ENCODE measurements at regions not wholly inside any gene's neighbourhood (a gene's known extent, or its start where the extent isn't known, plus 50 kb on each side); places are given as distances from the start of the nearest gene placed in this dataset.

DNA sequence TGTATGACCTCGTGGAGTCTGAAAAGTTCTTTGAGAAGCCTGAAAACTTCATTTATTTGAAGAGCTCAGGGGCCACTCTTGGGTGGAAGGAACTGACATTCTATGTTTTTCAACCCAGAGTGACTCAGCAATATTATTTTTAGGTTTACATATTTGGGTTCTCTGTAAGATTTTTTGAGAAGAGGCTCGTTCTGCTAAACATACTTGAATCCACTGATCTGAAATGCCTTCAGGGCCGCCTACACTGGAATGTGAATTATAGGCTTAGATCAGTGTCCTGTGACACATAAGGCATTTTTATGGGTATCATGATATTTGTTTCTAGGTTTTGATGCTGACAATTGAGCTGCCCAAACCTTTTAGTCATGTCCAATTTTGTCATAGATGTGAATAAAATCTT, 86.2 kb downstream of the PSAT1 start:
- Histone ChIP-seq H3K4me3 (no peak overlapping the region), H3K36me3 (no peaks in the 10 kb centered on the region), H3K4me1 (no peaks in the 10 kb centered on the region), H3K9me3 (no peaks in the 10 kb centered on the region), H3K27ac (no peak overlapping the region), H3K27me3 (no peaks in the 10 kb centered on the region)
- TF ChIP-seq POLR2AphosphoS5 (IDR thresholded peaks at IDR 0.05) (no peak), POLR2A (IDR thresholded peaks at IDR 0.05) (no peak), EP300 (IDR thresholded peaks at IDR 0.05; ENCODE audit: low read depth) (no peak)
- TF ChIP-seq, protein P1, sequence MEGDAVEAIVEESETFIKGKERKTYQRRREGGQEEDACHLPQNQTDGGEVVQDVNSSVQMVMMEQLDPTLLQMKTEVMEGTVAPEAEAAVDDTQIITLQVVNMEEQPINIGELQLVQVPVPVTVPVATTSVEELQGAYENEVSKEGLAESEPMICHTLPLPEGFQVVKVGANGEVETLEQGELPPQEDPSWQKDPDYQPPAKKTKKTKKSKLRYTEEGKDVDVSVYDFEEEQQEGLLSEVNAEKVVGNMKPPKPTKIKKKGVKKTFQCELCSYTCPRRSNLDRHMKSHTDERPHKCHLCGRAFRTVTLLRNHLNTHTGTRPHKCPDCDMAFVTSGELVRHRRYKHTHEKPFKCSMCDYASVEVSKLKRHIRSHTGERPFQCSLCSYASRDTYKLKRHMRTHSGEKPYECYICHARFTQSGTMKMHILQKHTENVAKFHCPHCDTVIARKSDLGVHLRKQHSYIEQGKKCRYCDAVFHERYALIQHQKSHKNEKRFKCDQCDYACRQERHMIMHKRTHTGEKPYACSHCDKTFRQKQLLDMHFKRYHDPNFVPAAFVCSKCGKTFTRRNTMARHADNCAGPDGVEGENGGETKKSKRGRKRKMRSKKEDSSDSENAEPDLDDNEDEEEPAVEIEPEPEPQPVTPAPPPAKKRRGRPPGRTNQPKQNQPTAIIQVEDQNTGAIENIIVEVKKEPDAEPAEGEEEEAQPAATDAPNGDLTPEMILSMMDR (IDR thresholded peaks at IDR 0.05): no peak
- WGBS, 2 donors (ENCODE audit: low coverage in 1 of 2): 35 to 45% methylated on average over 2 to 3 of the region's 3 CpGs
- in situ Hi-C loops (cut with MboI; ENCODE audit: low pct_ligation_motif_present in 1 of 4, low pct_unique_long_range_greater_than_20kb in 1 of 4, low sequenced_read_pairs in 3 of 4): no loop called here
- intact Hi-C loops (cut with DNase I; ENCODE audit: low total_unique reads): no loop called here
- no peak for DNase-seq

DNA sequence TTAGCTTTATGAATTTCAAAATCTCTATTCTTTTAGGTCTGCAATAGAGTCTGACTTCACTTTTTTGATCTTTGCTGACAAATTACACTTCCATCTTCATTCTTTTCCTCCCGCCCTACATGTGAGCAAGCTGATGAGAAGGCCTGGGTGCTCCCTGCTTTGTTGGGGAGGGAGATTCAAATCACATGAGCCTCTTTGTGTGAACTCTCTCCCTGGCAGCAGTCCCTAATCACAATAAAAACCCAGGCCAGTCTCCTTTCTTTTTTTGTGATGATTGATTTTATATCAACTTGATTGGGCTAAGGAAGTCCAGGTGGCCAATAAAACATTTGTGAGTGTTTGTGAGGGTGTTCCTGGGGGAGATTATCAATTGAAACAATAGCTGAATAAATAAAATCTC, 89.4 kb downstream of the PSAT1 start:
- no peaks in the 10 kb centered on the region for H3K27me3 ChIP-seq

DNA sequence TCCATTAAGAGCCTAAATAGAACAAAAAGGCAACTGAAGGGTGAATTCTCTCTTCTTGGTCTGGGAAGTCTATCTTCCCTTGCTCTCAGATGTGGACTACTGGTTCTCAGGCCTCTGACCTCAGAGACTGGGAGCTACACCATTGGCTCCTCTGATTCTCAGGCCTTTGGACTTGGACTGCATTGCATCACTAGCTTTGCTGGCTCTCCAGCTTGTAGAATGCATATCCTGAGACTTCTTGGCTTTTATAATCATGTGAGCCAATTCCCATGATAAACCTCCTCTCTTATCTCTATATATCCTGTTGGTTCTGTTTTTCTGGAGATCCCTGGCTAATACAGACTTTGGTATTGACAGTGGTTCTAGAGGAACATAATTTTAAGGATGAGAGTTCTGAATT, 89.8 kb downstream of the PSAT1 start:
- H3K4me1 ChIP-seq: no peaks in the 10 kb centered on the region
- intact Hi-C loops (cut with DNase I; ENCODE audit: low total_unique reads) (no loop called here), in situ Hi-C loops (cut with MboI; ENCODE audit: low pct_ligation_motif_present in 1 of 4, low pct_unique_long_range_greater_than_20kb in 1 of 4, low sequenced_read_pairs in 3 of 4) (no loop called here)
- H3K27me3 ChIP-seq: no peaks in the 10 kb centered on the region
- no peak overlapping the region for H3K27ac ChIP-seq
- no peaks in the 10 kb centered on the region for H3K9me3 ChIP-seq
- TF ChIP-seq, protein P1 (IDR thresholded peaks at IDR 0.05): no peak
- TF ChIP-seq POLR2A (IDR thresholded peaks at IDR 0.05) (no peak), POLR2AphosphoS5 (IDR thresholded peaks at IDR 0.05) (no peak), EP300 (IDR thresholded peaks at IDR 0.05; ENCODE audit: low read depth) (no peak)
- H3K36me3 ChIP-seq: no peaks in the 10 kb centered on the region
- no peak overlapping the region for H3K4me3 ChIP-seq
- no peak for DNase-seq

More for the DNA sequence above, 89.4 kb downstream of the PSAT1 start:
- Histone ChIP-seq H3K4me1 (no peaks in the 10 kb centered on the region), H3K27ac (no peak overlapping the region), H3K36me3 (no peaks in the 10 kb centered on the region), H3K9me3 (no peaks in the 10 kb centered on the region), H3K4me3 (no peak overlapping the region)
- intact Hi-C loops (cut with DNase I; ENCODE audit: low total_unique reads) (no loop called here), in situ Hi-C loops (cut with MboI; ENCODE audit: low pct_ligation_motif_present in 1 of 4, low pct_unique_long_range_greater_than_20kb in 1 of 4, low sequenced_read_pairs in 3 of 4) (no loop called here)
- 89 to 90% methylated on average over 1 of the region's 1 CpG for WGBS, 2 donors (ENCODE audit: low coverage in 1 of 2)
- no peak for DNase-seq
- no peak for TF ChIP-seq POLR2A (IDR thresholded peaks at IDR 0.05)
- TF ChIP-seq, protein P1 (IDR thresholded peaks at IDR 0.05): no peak
- TF ChIP-seq POLR2AphosphoS5 (IDR thresholded peaks at IDR 0.05): no peak
- no peak for TF ChIP-seq EP300 (IDR thresholded peaks at IDR 0.05; ENCODE audit: low read depth)

DNA sequence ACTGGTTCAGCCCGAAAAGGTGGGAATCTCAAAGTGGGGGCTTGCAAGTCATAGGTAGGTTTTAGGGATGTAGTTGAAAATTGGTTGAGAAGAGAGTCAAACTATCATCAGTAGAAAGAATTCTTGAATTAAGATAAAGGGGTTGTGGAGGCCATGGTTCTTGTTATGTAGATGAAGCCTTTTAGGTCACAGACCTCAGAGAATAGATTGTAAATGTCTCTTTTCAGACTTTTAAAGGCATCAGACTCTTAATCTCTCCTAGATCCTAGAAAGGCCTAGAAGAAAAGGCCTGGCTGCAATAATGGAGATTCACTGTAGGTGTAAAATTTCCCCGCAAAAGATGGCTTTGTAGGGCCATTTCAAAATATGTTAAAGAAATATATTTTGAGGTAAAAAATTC, 96.4 kb downstream of the PSAT1 start:
- H3K4me3 ChIP-seq: no peak overlapping the region
- H3K4me1 ChIP-seq: no peaks in the 10 kb centered on the region
- TF ChIP-seq, protein P1 (IDR thresholded peaks at IDR 0.05): no peak
- TF ChIP-seq POLR2A (IDR thresholded peaks at IDR 0.05) (no peak), POLR2AphosphoS5 (IDR thresholded peaks at IDR 0.05) (no peak), EP300 (IDR thresholded peaks at IDR 0.05; ENCODE audit: low read depth) (no peak)
- WGBS, 2 donors (ENCODE audit: low coverage in 1 of 2): 75 to 100% methylated on average over 2 of the region's 2 CpGs
- no peaks in the 10 kb centered on the region for H3K36me3 ChIP-seq
- H3K27me3 ChIP-seq: no peaks in the 10 kb centered on the region
- H3K9me3 ChIP-seq: peaks cover 7% of the 10 kb centered on the region in 2 donors
- intact Hi-C loops (cut with DNase I; ENCODE audit: low total_unique reads) (no loop called here), in situ Hi-C loops (cut with MboI; ENCODE audit: low pct_ligation_motif_present in 1 of 4, low pct_unique_long_range_greater_than_20kb in 1 of 4, low sequenced_read_pairs in 3 of 4) (no loop called here)
- H3K27ac ChIP-seq: no peak overlapping the region
- DNase-seq: no peak

All from transverse colon (tissue), 4 donors.